Nucleus accumbens (tissue), 56 donors: ENCODE measurements at regions not wholly inside any gene's neighbourhood (a gene's known extent, or its start where the extent isn't known, plus 50 kb on each side); places are given as distances from the start of the nearest gene placed in this dataset.
"Not testable (repeated sequence)": the region's sequence is repeated elsewhere in the genome, so short reads cannot be mapped to it uniquely, and the experiment has no call there.

ENCODE experiments used
- DNase-seq, 56 donors: peaks; one replicate each; lab custom pipeline; 2025; lab: John Stamatoyannopoulos, UW

- DNase-seq, result no peak
Measured at GRCh38 chr5:164319161-164319560, 813.7 kb downstream of the MAT2B start.

- DNase-seq, result no peak
Measured at GRCh38 chr5:164324239-164324638, 818.8 kb downstream of the MAT2B start.

- DNase-seq, result no peak
Measured at GRCh38 chr5:164326219-164326618, 820.8 kb downstream of the MAT2B start.

GRCh38 chr5:164327166-164327565, 821.7 kb downstream of the MAT2B start:
- DNase-seq, result not testable (repeated sequence)

- DNase-seq, result no peak
Measured at GRCh38 chr5:164332349-164333196, 827.2 kb downstream of the MAT2B start.

- no peak for DNase-seq
Measured at GRCh38 chr5:164335837-164336236, 830.4 kb downstream of the MAT2B start.

- no peak for DNase-seq
Measured at GRCh38 chr5:164336276-164336675, 830.9 kb downstream of the MAT2B start.

GRCh38 chr5:164336906-164337305, 831.5 kb downstream of the MAT2B start:
- DNase-seq, result no peak

- no peak for DNase-seq
Measured at GRCh38 chr5:164341056-164341619, 835.7 kb downstream of the MAT2B start.

- peak in 18 of 56 donors; percentile 1 to 32 (median 4) for DNase-seq
Measured at GRCh38 chr5:164345173-164345849, 839.9 kb downstream of the MAT2B start.

GRCh38 chr5:164345853-164346252, 840.4 kb downstream of the MAT2B start:
- DNase-seq, result no peak

GRCh38 chr5:164346785-164347630, 841.6 kb downstream of the MAT2B start:
- DNase-seq, result no peak

GRCh38 chr5:164350236-164350635, 844.8 kb downstream of the MAT2B start:
- no peak for DNase-seq

- no peak for DNase-seq
Measured at GRCh38 chr5:164351245-164351834, 845.9 kb downstream of the MAT2B start.

- no peak for DNase-seq
Measured at GRCh38 chr5:164352695-164353094, 847.3 kb downstream of the MAT2B start.

GRCh38 chr5:164353155-164353554, 847.7 kb downstream of the MAT2B start:
- DNase-seq, result no peak

- DNase-seq, result no peak
Measured at GRCh38 chr5:164354139-164354751, 848.8 kb downstream of the MAT2B start.

- no peak for DNase-seq
Measured at GRCh38 chr5:164355267-164355830, 849.9 kb downstream of the MAT2B start.

GRCh38 chr5:164356790-164357189, 851.4 kb downstream of the MAT2B start:
- DNase-seq, result no peak
